HG03045 (cell line): ENCODE measurements at regions not wholly inside any gene's neighbourhood (a gene's known extent, or its start where the extent isn't known, plus 50 kb on each side); places are given as distances from the start of the nearest gene placed in this dataset.

Source experiments
- ATAC-seq: cut with Tn5 transposase; IDR thresholded peaks from one replicate; pipeline ENCODE4 v1.9.1; 2021; ENCODE audit warnings: mild to moderate bottlenecking, moderate library complexity; ENCODE audit not compliant: unreplicated experiment

DNA sequence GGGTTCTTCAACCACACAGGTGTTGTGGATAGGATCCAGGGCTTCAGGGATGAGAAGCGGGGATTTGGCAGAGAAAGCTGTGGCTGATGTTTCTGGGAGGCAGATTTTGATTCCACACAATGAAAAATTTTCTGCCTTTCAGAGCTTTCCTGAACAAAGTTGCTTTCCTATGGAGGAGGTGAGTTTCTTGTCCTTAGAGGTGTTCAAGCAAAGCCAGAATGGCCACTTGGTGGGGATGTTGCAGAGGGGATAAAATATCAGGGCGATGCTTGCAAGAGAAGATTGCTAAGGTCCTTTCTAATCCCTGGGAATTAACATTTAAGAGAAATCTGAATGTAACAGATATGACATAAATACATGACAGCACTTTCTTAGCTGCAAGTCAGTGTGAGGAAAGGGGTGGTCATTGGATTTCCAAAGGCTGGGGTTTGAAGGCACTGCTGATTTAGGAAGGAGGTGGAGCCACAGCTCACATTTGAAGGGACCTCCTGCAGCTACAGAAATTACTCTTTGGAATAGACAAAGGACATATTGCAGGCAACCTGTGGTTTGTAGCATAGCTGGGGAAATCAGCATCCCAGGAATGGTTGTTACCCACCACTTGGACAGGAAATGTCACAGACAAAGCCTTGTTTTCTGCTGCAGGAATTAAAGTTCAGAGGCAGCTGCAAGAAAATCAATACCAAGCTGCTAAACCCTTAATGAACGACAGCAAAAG is 271.1 kb upstream of the CHD6 start:
- no peak for ATAC-seq

DNA sequence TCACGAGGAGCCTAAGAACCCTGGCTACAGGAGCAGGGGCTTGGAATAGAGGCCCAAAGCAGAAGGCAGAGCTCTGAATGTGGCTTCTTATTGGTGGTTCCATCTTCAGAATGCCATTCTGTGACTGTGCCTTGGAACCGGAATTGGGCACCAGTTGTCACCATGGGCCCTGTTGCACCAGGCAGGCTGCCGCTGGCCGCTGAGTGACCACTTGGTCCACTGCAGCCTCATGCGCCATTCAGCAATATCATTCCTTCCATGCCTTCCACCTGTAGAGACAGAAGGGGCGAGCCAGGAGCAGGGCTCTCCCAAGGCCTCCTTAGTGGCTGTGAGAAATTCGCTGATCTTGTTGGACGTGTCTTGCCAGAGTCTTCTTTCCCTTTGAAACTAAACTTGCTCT is 270.3 kb upstream of the CHD6 start:
- ATAC-seq, result no peak

DNA sequence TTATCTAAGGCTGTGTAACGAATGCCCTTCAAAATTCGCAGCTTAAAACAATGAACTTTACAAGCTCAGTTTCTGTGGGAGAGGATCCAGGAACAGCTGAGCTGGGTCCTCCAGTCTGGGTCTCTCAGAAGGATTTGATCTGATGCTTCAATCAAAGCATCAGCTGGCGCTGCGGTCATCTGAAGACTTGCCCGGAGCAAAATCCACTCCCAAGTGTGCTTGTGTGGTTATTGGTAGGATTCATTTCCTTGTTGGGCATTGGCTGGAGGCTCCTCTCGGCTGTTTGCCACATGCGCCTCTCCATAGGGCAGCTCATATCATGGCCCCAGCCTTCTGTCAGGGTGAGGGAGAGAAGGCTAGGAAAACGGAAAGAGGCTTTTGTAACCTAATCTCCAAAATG is 269.3 kb upstream of the CHD6 start:
- no peak for ATAC-seq

DNA sequence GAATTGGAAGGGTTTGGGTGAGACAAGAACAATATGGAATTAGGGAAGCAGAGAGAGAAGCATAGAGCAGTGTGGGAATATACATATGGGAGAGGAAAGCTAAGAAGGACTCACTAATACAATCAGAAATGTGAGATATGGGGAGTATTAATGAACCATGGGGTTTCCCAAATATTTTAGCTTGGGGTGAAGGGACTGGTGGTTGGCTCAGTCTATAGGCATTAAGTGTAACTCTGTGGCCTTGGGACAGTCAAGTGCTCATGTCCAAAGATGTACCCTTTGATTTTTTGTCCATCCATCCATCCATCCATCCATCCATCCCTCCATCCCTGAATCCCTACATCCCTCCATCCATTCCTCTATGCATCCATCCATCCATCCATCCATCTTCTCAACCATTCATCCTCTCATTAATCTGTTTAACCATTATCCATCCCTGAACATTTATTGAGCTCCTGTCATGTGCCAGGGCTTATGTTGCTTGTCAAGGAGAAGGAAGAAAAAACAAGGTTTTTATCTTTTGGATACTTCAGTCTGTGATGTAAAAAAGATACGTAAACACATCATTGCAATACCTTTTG is 263.4 kb upstream of the CHD6 start:
- no peak for ATAC-seq

DNA sequence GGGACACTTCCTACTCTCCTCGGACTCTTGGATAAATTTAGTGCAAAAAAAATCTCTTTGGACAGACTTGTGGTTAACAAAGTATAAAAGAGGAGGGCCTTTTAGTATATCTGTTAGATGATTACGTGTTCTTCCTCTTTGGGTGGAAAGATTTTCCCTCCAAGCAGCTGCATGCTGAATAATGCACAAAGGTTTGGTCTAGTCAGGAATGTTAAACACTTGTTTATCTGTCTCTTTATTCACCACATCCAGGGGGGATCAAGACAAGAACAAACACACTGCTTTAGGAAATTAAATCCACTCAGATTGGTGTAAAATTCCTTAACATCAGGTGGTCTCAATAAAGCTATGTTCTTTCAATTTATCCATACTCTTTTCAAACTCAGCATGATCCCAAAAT is 260.9 kb upstream of the CHD6 start:
- ATAC-seq, result no peak

DNA sequence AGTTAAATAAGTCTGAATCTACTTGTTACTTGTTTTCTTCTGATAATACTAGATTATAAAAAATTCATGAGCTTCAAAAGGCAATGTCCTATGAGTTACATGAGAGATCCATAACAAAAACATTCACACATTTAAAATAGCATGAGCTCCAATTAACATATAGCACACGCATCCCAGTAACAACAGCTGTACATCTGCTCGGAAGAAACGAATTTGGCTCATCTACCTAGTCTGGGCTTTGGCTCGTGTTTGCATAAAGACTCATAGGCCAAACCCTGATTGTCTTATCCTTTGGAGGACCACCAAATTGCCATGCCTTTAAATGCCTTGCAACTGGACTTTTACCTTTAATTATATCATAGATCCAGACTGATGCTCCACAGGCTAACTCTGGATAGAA is 259.7 kb upstream of the CHD6 start:
- no peak for ATAC-seq

DNA sequence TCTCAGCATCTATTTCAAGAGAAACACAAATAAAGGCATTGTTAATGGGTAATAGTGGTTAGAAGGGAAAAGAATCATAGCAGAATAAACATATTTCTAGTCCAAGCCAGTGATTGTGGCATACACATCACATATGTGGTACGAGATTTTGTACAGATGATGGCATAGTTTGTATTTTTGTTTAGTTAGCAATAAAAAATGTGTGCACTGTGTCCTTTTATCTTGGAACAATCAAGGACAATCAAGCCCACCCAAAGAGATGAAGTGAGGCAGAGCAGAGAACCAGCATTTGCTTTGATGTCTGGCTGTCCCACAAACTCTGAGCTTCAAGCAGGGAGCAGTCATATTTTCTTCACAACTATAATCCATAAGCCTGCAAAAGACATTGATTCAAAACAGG is 256.5 kb upstream of the CHD6 start:
- no peak for ATAC-seq

DNA sequence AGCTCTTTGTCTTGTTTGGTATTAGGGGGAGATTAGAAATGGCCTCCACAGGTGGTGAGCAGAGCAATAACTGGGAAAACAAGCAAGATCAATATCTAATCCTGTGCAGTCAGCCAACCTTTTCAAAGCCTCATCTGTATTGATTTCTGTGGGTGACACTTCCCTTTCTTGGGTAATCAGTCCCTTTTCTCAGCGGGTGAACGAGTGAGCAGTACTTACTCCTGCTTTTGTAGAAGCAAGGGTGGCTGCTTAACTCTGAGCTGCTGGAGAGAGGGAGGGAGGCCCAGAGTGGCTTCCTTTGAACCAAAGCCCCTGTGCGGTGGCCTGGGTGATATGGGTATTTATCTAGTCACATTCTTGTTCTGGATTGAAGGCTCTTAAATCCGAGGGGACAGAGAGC is 254.8 kb upstream of the CHD6 start:
- ATAC-seq, result no peak

DNA sequence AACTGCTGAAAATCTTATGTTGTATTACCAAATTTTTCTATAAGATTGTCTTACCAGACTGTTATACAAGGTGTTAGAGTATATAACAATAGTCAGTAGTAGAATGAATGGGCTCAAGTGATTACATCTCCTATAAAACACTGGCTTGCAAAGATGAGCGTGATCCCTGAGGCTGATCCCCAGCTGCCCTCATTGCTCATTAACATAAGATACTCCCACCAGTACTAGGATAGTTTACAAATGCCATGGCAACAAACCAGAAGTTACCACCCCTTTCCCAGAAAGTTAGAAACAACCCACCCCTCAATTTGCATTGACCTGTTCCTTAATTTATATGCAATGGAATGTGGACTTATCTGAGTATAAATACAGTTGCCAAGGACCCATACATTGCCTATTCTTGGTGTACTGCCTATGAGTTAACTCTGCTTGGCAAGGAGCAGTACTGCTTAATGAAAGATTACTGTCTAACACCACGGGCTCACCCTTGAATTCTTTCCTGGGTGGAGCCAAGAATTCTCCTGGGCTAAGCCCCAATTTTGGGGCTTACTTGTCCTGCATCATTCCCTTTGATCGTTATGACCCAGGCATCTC is 252.8 kb upstream of the CHD6 start:
- ATAC-seq, result no peak

DNA sequence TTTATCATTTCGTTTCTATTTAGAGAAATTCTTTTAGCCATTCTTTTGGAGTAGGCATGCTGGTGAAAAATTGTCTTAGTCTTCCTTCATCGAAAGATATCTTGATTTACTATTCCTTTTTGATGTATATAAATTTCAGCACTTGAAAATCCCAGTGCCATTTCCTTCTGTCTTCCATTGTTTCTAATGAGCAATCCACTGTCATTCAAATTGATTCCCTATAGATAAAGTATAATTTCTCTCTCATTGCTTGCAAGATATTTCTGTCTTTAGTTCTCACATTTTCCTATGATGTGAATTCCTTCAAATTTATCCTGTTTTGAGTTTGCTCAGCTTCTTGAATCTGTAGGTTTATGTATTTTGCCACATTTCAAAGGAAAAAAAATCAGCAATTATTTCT is 251.1 kb upstream of the CHD6 start:
- no peak for ATAC-seq

DNA sequence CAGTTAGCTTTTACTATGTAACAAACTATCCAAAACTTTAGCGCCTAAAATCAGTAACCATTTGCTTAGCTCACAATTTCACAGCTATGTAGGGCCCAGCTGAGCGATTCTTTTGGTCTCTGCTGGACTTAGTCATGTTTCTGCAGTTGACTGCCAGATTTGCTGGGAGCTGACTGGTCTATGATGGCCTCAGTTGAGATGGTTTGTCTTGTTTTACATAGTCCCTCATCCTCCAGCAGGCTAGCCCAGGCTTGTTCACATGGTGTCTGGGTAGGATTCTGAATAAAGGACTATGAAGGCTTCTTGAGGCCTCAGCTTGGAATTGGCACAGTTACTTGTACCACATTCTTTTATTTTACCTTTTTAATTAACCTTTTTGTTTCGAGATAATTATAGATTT is 247.8 kb upstream of the CHD6 start:
- no peak for ATAC-seq

DNA sequence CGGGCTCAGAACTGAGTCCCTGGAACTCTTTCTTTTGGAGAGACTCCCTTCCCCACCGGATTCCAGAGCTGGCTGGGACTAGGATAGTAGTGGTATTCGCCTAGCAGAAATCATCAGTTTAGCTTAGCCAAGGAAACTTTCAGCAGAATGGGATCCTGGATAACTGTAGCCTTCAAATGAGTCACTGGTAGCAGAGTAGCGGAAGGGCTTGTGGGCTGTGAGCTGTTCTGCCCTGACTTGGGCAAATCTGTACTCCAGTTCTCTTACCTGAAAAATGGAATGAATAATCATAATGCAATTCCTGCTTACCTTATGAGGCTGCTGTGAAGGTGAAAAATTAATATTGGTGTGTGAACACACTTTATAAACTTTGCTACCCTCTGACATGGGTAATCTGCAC is 244.3 kb upstream of the CHD6 start:
- no peak for ATAC-seq

DNA sequence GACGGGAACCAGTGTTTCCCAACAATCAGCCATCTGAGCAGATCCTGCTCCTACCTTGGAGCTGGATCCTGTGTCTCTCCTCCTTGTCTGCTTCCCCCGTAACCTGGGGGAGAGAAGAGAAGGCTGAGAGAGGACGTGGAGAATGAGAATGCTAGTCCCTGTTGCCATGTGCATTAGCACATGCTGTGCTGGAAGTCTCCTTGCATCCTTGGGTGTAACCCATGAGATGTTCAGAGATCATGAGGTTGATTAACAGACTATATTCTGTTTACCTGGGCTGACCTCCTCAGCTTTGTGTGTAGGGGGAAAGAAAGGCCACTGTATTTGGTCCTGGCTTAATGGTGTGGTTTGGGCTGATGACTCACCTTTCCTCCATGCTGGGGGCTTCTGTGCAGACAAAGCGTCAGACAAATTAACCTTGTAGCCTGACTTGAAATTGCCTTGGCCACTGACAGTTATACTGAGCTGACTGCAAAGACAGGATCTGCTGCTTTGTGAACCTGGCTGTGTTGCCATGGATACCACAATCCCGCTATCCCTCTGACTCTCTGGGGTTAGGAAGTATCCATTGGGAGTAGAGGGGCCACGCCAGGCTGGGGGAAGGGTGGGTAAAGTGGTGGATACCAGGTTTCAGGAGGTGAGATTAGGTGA is 243.7 kb upstream of the CHD6 start:
- ATAC-seq, result no peak

DNA sequence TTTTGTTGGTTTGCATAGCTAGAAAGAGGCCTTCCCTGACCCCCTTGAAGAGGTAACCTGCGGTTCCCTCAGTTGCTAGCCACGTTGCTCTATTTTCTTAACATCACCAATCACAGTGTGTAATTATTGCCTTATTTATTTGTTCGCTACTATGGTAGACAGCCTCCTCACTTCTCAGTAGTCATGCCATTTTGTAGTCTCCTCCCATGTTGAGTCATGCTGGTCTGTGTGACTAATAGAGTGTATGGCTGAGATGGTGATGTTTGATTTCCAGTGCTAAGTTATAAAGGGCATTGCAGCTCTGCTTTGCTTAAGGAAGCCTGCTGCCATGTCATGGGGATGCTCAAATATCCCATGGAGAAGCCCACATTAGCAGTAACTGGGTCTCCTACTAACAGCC is 236.6 kb upstream of the CHD6 start:
- no peak for ATAC-seq

DNA sequence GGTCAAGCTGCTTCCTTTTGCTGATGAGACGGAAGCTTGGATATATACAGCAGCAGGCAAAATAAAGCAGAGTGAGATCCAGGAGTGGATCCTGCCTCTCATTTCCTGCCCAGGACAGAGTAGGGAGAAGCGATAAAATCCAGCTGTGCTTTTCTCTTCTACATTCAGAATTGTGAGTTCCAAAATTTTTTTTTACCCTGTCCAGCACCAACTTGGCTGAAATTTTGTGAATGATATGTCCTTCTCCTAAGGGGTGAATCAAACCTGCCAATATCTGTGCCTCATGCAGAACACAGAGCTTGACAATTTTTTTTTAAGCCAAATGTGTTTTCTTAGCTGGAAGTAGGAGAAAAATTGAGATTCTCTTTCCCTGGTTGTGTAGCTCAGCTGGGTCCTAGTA is 235.6 kb upstream of the CHD6 start:
- ATAC-seq, result no peak

DNA sequence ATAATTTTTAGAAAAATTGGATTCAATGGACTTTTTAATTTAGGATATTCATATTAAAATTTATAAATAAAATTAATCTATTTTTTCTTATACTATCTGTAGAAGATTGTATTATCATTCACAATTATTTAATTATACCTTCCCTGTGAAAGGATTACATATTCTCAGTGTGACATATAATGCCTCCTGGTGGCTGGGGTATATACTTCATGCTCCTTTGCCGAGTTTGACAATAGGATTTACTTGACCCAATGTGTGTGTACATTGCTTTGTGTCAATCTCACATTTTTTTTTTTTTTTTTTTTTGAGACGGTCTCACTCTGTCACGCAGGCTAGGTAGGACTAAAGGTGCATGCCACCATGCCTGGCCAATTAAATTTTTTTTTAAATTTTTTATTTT is 230.0 kb upstream of the CHD6 start:
- ATAC-seq, result no peak

DNA sequence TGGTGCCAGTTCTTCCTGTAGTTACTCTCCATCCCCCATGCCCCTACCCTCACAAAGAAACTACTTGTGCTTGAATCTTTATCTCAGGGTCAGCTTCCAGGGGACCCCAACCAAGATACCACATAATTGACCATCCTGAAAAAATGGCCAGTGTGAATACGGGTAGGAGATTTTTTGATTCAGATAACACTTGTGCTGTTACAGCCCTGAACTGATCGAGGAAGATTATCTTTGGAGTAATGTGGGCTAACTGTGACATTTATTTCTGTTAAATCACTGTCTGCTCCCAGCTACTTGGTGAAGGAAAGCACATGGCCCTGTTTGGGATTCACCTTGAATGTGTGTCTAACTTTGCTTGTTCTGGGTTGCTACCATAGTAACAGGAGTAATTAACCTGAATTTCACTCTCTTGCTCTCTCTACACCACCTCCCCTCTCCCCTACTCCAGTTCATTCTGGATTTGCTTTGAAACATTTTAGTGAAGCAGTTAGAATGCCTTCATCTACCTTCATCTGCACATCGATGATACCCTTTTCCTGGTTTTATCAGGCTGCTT is 219.6 kb upstream of the CHD6 start:
- ATAC-seq, result no peak

DNA sequence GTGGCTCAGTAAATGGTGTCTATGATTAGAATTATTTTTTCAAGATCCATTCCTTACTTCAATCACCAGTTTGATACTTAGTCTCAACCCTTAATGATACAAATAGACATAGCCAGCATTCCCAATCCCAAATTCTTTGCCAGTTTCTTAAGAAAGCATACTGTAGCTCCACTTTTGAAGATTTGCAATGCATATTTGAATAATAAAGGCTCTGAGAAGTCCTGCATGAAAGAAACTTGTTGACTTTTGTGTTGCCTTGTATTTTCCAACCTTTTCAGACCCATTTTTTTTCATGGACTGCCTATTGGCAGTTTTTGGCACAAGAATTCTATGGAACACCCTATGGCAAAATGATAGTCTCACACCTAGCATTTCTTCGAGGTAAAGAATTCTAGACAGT is 215.6 kb upstream of the CHD6 start:
- ATAC-seq, result no peak

DNA sequence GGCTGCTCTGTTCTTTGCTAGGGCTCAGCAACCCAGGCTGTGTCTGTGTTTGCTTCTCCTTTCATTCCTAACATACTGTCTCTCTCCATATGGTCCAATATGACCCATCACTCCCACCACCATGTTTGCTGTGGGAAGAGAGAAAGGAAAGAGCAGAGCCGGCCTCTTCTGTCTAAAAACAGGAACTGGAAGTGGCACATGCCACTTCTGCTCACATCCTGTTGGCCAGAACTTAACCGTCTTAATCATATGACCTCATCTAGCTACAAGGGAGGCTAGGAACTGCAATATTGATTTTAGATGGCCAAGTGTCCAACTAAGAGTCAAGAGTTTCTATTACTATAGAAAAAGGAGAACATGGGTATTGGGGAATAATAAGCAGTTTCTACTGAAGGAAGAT is 212.5 kb upstream of the CHD6 start:
- no peak for ATAC-seq

DNA sequence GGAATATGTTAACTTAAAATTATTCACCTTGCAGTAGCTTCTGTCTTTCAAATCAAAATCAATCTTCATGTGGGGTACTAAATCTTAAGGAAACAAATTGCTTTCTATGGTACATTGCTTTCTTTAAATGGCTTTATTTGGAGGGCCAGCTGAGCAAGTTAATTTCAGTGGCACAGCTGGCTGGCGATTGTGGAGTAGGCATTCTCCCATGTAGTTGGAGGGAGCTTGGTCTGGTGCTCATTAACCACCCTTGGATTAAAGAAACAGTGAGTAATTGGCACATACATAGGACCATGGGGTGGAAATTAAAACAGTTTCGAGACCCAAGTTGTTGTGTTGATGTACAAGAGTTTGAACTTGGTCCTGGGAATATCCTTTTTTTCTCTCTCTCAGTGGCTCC is 201.3 kb upstream of the CHD6 start:
- ATAC-seq, result no peak

DNA sequence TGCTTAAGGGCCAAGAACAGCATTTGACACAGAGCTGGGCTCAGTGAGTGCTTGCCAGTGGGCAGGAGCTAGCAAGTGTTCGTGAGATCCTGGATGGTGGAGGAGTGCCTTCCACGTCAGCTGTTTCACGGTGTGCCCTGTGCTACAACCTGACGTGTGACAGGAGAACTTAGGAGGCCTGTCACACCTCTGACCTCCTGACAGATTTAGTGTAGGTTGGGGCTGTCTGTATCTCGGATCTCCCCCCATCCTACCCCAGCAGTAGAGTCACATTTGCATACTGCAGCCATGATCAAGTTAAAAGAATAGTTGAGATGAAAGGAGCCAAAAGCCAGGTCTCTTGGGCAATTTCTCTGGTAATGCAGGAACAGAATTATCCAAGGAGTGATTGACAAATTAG is 200.8 kb upstream of the CHD6 start:
- ATAC-seq, result no peak

DNA sequence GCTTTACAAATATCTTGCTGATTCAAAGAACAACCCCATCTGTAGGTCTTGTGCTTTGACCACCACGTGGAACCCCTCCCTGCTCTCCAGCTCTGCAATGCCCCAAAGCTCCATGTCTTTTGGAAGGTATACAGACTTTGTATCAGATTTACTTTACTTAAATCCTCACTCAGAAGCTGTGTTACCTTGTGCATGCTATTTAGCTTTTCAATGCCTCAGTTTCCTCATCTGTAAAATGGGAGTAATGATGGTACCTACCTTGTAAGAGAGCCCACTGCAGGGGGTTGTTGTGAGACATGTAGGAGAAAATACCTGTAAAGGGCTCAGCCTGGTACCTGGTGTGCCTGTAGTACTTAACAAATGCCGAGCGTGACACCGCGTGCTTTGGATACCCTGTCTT is 200.2 kb upstream of the CHD6 start:
- no peak for ATAC-seq
